ENCODE measurements at regions not wholly inside any gene's neighbourhood (a gene's known extent, or its start where the extent isn't known, plus 50 kb on each side); places are given as distances from the start of the nearest gene placed in this dataset.

GRCh38 chr11:112903340-112903739 lies 57.9 kb upstream of the NCAM1 start:
- DNase-seq (ENCODE audit: low spot score) = no peak

GRCh38 chr11:112911124-112911523 lies 50.1 kb upstream of the NCAM1 start:
- DNase-seq (ENCODE audit: low spot score) = no peak

Measured in AG08396 (cell line).